Choroid plexus epithelial cell (primary cell): ENCODE measurements at regions not wholly inside any gene's neighbourhood (a gene's known extent, or its start where the extent isn't known, plus 50 kb on each side); places are given as distances from the start of the nearest gene placed in this dataset.

Source experiments
- DNase-seq: peaks from one replicate; pipeline ENCODE4 v3.0.0-alpha.2; 2010; ENCODE audit warnings: low read depth
- H3K4me3 ChIP-seq: 2 replicates; pipeline ENCODE4 v1.5.1; 2011; ENCODE audit warnings: low read depth, mild to moderate bottlenecking, control low read depth, low read length, moderate library complexity
- TF ChIP-seq, protein P1 (sequence below): conservative IDR thresholded peaks from 2 replicates; pipeline ENCODE4 v1.5.1; 2011; ENCODE audit warnings: low read depth, mild to moderate bottlenecking, control low read depth, inconsistent platforms, low read length, moderate library complexity

DNA sequence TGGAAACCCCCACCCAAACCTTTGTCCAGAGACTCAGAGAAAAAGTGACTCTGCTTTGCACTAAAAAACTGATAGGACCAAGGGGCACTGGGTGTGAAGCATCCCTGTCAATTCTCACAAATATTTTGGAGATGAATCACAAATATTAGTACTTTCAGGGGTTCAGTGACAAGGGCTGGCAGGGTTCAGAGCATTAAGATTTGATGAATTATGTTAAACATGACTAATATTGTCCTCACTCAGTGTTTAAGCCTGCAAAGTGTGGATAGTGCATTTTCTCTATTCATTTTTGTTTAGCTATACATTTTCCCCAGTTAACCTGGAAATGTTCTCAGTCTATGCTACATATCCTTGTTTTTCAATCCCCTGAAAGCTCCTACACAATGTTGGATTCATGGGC, 65.3 kb upstream of the CCDC68 start:
- DNase-seq: no peak
- no peak overlapping the region for H3K4me3 ChIP-seq
- TF ChIP-seq, protein P1, sequence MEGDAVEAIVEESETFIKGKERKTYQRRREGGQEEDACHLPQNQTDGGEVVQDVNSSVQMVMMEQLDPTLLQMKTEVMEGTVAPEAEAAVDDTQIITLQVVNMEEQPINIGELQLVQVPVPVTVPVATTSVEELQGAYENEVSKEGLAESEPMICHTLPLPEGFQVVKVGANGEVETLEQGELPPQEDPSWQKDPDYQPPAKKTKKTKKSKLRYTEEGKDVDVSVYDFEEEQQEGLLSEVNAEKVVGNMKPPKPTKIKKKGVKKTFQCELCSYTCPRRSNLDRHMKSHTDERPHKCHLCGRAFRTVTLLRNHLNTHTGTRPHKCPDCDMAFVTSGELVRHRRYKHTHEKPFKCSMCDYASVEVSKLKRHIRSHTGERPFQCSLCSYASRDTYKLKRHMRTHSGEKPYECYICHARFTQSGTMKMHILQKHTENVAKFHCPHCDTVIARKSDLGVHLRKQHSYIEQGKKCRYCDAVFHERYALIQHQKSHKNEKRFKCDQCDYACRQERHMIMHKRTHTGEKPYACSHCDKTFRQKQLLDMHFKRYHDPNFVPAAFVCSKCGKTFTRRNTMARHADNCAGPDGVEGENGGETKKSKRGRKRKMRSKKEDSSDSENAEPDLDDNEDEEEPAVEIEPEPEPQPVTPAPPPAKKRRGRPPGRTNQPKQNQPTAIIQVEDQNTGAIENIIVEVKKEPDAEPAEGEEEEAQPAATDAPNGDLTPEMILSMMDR: no peak

DNA sequence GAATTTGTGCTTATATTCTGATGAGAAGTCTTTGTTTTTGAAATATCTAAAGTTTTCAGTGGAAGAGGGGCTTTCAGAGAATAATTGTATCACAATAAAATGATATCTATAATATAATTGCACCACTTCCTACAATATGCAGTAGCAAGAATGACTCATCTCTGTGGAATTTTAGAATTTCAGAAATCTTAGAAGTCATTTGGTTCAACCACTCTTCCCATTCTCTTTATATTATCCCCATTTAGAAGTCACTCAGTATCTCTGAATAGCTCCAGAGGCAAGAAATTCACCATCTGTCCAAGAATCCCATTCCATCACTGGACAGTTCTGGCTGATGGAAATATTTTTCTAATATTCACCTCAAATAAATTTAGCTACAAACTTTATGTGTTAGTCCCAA, 59.3 kb upstream of the CCDC68 start:
- DNase-seq: peak; percentile 81
- no peak overlapping the region for H3K4me3 ChIP-seq
- TF ChIP-seq, protein P1: no peak

DNA sequence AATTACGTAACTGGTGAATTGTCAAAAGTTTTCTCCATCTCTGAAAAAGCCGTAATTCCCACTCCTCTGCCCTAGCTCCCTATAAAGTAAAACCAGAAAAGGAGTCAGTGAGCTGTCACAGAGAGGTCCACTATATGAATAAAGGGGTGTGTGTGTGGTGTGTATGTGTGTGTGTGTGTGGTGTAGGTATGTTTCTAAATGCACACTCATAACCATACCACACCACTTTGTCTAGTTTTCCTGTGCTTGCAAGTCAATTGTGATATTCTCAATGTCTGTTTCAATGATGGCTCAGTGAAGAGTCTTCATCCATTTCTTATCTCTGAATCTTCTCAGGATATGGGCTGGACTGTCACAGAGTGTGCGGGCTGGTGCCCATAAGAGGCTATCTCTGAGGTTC, 54.8 kb upstream of the CCDC68 start:
- TF ChIP-seq, protein P1: no peak
- DNase-seq: no peak
- H3K4me3 ChIP-seq: no peak overlapping the region

DNA sequence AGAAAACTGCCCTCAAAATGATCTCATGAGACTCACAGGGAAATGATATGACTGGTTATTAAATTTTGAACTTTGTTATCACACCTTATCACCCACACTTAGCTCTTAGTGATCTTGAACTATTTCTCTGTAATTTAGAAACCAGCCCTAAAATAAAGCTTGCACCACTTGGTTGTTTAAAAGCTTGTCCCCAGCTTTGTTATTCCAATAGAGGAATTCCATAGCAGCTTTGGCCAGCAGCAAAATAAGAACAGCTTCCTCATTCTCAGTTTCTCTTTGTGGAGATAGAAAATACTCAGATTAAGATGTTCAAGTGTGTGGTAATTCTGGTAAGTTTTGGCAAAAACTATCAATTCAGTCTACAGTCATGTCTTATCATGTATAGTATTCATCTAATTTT, 54.4 kb upstream of the CCDC68 start:
- no peak for DNase-seq
- no peak overlapping the region for H3K4me3 ChIP-seq
- TF ChIP-seq, protein P1: no peak

DNA sequence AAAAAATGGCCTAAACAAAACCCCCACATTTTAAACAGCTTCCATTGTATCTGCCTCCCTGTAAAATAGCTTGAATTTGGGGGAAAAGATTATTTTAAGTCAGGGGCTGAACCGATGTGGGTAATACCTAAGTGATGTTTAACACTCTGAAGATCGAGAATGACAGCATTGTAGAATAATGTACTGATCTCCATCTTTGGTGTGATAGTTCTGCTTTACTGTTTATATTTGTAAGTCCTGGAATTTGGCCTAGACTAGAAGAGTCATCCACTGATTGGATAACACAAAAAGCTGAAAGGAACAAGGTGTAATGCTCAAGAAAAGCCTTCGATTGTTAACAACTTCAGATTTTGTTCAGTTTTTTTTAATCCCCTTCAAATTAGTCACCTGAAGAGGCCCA, 53.8 kb upstream of the CCDC68 start:
- TF ChIP-seq, protein P1: no peak
- no peak overlapping the region for H3K4me3 ChIP-seq
- DNase-seq: no peak

DNA sequence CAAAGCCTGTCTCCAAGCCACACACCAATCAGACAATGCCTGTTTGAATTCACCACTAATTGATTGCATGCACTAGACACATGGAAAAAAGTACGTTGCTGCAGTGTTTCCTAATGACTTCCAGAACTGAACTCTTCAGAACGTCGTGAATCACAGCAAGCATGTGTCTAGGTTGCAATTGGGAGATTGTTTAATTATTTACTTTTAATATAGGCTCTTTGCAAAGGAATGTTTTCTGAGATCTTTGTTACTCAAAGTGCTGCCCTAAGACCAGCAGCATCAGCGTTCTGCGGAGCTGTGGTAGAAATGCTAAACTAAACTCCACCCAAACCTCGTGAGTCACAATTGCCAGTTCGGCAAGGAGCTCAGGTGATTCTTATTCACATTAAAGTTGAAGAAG, 52.7 kb upstream of the CCDC68 start:
- TF ChIP-seq, protein P1: no peak
- DNase-seq: peak; percentile 68
- no peak overlapping the region for H3K4me3 ChIP-seq
